ENCODE measurements at regions not wholly inside any gene's neighbourhood (a gene's known extent, or its start where the extent isn't known, plus 50 kb on each side); places are given as distances from the start of the nearest gene placed in this dataset.

- no peak for TF ChIP-seq CTCF (conservative IDR thresholded peaks at IDR 0.05)
- Mint-ChIP-seq H3K4me3 (no peak overlapping the region), H3K27ac (no peak overlapping the region), H3K27me3 (peaks cover 10% of the 10 kb centered on the region), H3K9me3 (no peaks in the 10 kb centered on the region), H3K36me3 (no peaks in the 10 kb centered on the region), H3K4me1 (ENCODE audit: unreplicated experiment) (peaks cover 6% of the 10 kb centered on the region)
- no peak for DNase-seq (ENCODE audit: extremely low spot score, unreplicated experiment)
Measured at GRCh38 chr7:32264702-32265284, 194.6 kb upstream of the PDE1C start.

GRCh38 chr7:32263611-32264010, 193.4 kb upstream of the PDE1C start:
- no peak for DNase-seq (ENCODE audit: extremely low spot score, unreplicated experiment)
- Mint-ChIP-seq H3K9me3 (no peaks in the 10 kb centered on the region), H3K27ac (no peak overlapping the region), H3K4me3 (no peak overlapping the region), H3K4me1 (ENCODE audit: unreplicated experiment) (peaks cover 6% of the 10 kb centered on the region), H3K27me3 (peaks cover 12% of the 10 kb centered on the region), H3K36me3 (no peaks in the 10 kb centered on the region)
- TF ChIP-seq CTCF (conservative IDR thresholded peaks at IDR 0.05) = no peak

- no peak overlapping the region for H3K27ac Mint-ChIP-seq
- H3K27me3 Mint-ChIP-seq = peaks cover 9% of the 10 kb centered on the region
- no peak for TF ChIP-seq CTCF (conservative IDR thresholded peaks at IDR 0.05)
- H3K9me3 Mint-ChIP-seq = no peaks in the 10 kb centered on the region
- no peak overlapping the region for H3K4me3 Mint-ChIP-seq
- no peaks in the 10 kb centered on the region for H3K36me3 Mint-ChIP-seq
- no peak for DNase-seq (ENCODE audit: extremely low spot score, unreplicated experiment)
- H3K4me1 Mint-ChIP-seq (ENCODE audit: unreplicated experiment) = peaks cover 6% of the 10 kb centered on the region
Measured at GRCh38 chr7:32262315-32262714, 192.1 kb upstream of the PDE1C start.

- no peak overlapping the region for H3K4me3 Mint-ChIP-seq
- H3K36me3 Mint-ChIP-seq = no peaks in the 10 kb centered on the region
- peaks cover 6% of the 10 kb centered on the region for H3K4me1 Mint-ChIP-seq (ENCODE audit: unreplicated experiment)
- no peaks in the 10 kb centered on the region for H3K9me3 Mint-ChIP-seq
- peak overlapping the region; percentile 20 for H3K27ac Mint-ChIP-seq
- H3K27me3 Mint-ChIP-seq = peaks cover 6% of the 10 kb centered on the region
- no peak for TF ChIP-seq CTCF (conservative IDR thresholded peaks at IDR 0.05)
- DNase-seq (ENCODE audit: extremely low spot score, unreplicated experiment) = no peak
Measured at GRCh38 chr7:32259931-32260596, 189.9 kb upstream of the PDE1C start.

- no peak for DNase-seq (ENCODE audit: extremely low spot score, unreplicated experiment)
- Mint-ChIP-seq H3K4me1 (ENCODE audit: unreplicated experiment) (peaks cover 6% of the 10 kb centered on the region), H3K27me3 (peaks cover 6% of the 10 kb centered on the region), H3K36me3 (no peaks in the 10 kb centered on the region), H3K4me3 (no peak overlapping the region), H3K27ac (no peak overlapping the region), H3K9me3 (no peaks in the 10 kb centered on the region)
- TF ChIP-seq CTCF (conservative IDR thresholded peaks at IDR 0.05) = no peak
Measured at GRCh38 chr7:32258265-32258664, 188.1 kb upstream of the PDE1C start.
